Rectal smooth muscle tissue (tissue), 1 donor: ENCODE measurements at regions not wholly inside any gene's neighbourhood (a gene's known extent, or its start where the extent isn't known, plus 50 kb on each side); places are given as distances from the start of the nearest gene placed in this dataset.
"Not testable (repeated sequence)": the region's sequence is repeated elsewhere in the genome, so short reads cannot be mapped to it uniquely, and the experiment has no call there.

ENCODE experiments used
- H3K27ac ChIP-seq: one replicate; pipeline ENCODE4 v1.7.0; 2013; ENCODE audit warnings: low read depth, low read length, inconsistent platforms
- H3K27me3 ChIP-seq: one replicate; pipeline ENCODE4 v1.7.0; 2013; ENCODE audit warnings: low read length; ENCODE audit not compliant: control insufficient read depth, insufficient read depth
- H3K36me3 ChIP-seq: one replicate; pipeline ENCODE4 v1.7.0; 2013; ENCODE audit warnings: low read length; ENCODE audit not compliant: control insufficient read depth, insufficient read depth
- H3K4me1 ChIP-seq: one replicate; pipeline ENCODE4 v1.7.0; 2013; ENCODE audit warnings: low read length; ENCODE audit not compliant: control insufficient read depth, insufficient read depth
- H3K4me3 ChIP-seq: one replicate; pipeline ENCODE4 v1.7.0; 2013; ENCODE audit warnings: low read length
- H3K9ac ChIP-seq: one replicate; pipeline ENCODE4 v1.7.0; 2013; ENCODE audit warnings: low read length

DNA sequence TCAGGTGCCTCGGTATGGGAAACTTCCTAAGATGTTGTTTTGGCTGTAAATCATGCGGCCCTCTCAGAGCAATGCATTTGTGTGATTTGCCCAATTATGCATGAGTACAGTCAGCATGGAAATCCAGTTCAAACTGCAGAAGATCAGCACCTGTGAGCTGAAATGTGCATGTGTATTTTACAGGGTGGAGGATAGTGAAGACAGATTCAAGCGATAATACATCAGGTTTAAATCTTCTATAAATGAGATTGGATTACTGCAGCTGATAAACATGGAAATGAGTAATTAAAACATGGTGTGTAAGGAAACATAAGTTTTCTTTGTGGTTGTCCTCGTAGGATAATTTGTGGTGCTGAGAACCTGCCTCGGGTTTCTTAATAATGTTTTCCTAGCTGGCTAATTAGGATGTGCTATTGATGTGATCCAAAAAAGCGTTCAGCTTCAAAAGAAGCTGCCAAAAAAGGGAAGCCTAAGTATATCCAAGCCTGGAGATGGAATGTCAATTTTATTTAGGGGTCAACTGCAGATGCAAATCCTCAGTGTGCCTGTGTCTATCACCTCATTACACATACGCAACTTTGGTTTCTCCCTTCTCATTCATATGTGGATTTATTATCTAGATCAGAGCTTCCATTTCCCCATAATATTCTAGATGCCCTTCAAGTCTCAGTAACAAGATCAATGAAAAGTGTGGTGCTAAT is 117.1 kb upstream of the CCDC28A start:
- Histone ChIP-seq H3K9ac (no peak overlapping the region), H3K4me1 (no peaks in the 10 kb centered on the region), H3K36me3 (no peaks in the 10 kb centered on the region), H3K27me3 (no peaks in the 10 kb centered on the region), H3K27ac (no peak overlapping the region), H3K4me3 (no peak overlapping the region)

DNA sequence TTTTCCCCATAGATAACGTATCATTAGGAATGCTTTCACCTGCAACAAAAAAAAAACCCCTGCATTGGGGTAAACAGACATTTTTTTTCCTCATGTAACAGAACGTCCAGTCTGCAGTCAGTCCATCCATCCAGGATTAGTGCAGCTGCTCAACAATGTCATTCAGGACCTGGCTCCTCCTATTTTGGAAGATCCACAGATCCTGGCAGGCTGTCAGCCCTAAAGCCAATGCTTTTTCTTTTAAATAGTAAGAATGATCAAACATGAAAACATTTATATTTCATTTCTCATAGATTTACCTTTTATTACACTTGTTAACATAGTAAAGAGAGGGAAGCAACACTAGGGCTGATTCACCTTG is 116.5 kb upstream of the CCDC28A start:
- no peaks in the 10 kb centered on the region for H3K4me1 ChIP-seq
- no peaks in the 10 kb centered on the region for H3K27me3 ChIP-seq
- H3K27ac ChIP-seq: no peak overlapping the region
- H3K36me3 ChIP-seq: no peaks in the 10 kb centered on the region
- H3K9ac ChIP-seq: no peak overlapping the region
- no peak overlapping the region for H3K4me3 ChIP-seq

DNA sequence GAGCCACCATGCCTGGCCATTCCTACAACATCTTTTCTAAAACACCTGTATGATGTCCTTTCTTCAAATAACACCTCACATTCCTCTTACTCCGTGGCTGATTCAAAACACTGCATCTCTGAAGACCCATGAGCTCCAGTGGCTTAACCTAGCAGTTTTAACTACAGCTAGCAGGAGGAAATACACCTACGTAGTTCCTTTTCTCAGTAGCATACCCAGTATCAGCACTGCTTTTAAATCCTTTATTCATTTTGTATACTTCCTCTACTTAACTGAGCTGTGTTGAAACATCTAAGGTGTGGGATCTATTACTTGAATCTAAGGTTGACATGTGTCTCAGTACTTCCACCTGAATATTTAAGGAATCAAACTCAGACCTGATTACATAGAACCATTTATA is 113.6 kb upstream of the CCDC28A start:
- Histone ChIP-seq H3K27ac (no peak overlapping the region), H3K27me3 (no peaks in the 10 kb centered on the region), H3K9ac (no peak overlapping the region), H3K4me3 (no peak overlapping the region), H3K36me3 (no peaks in the 10 kb centered on the region), H3K4me1 (no peaks in the 10 kb centered on the region)

GRCh38 chr6:138662471-138662870 is 111.1 kb upstream of the CCDC28A start:
- Histone ChIP-seq H3K27me3 (no peaks in the 10 kb centered on the region), H3K4me3 (no peak overlapping the region), H3K27ac (no peak overlapping the region), H3K9ac (no peak overlapping the region), H3K4me1 (no peaks in the 10 kb centered on the region), H3K36me3 (no peaks in the 10 kb centered on the region)

DNA sequence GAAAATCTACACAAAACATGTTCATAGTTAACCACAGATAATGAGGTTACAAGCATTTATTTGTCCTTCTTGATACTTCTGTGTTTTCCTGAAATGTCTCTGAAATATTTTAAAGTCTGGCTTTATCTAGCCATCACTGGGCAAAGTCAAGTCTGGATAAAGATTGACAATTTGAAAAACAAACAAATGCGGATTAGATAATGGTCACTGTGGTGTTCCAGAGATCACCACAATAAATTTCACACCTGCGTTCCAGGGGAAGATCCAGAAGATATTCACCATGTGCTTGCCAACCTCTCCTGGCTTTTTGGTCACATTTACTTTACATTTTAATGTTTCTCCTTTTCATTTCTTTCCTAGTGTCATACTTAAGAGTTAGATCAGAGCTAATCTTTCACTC is 109.7 kb upstream of the CCDC28A start:
- Histone ChIP-seq H3K36me3 (no peaks in the 10 kb centered on the region), H3K9ac (no peak overlapping the region), H3K4me3 (no peak overlapping the region), H3K4me1 (no peaks in the 10 kb centered on the region), H3K27ac (no peak overlapping the region), H3K27me3 (no peaks in the 10 kb centered on the region)

GRCh38 chr6:138664745-138665144 is 108.8 kb upstream of the CCDC28A start:
- H3K36me3 ChIP-seq: no peaks in the 10 kb centered on the region
- H3K27me3 ChIP-seq: no peaks in the 10 kb centered on the region
- H3K27ac ChIP-seq: no peak overlapping the region
- H3K4me1 ChIP-seq: no peaks in the 10 kb centered on the region
- H3K4me3 ChIP-seq: no peak overlapping the region
- H3K9ac ChIP-seq: no peak overlapping the region

GRCh38 chr6:138666636-138667035 is 106.9 kb upstream of the CCDC28A start:
- Histone ChIP-seq H3K36me3 (no peaks in the 10 kb centered on the region), H3K9ac (no peak overlapping the region), H3K4me3 (no peak overlapping the region), H3K27ac (no peak overlapping the region), H3K4me1 (no peaks in the 10 kb centered on the region), H3K27me3 (no peaks in the 10 kb centered on the region)

DNA sequence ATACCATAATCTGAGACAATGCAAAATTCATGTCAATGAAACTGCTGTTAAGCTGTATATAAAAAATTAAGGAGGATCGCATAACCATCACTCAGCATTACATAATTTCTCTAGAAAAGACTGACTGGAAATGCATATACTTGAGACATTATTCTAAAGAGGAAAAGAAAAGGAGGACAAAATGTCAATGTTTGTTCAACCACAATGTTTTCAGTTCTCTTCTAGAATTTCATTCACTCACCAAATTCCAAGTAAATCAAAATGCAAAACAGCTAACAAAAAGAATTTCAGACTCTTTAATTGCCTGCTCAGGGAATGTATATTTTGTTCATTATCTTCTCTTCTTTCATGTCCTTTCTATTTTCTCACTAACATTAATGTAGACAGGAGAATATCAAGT is 106.2 kb upstream of the CCDC28A start:
- no peak overlapping the region for H3K9ac ChIP-seq
- H3K27me3 ChIP-seq: no peaks in the 10 kb centered on the region
- H3K4me3 ChIP-seq: no peak overlapping the region
- no peaks in the 10 kb centered on the region for H3K4me1 ChIP-seq
- H3K27ac ChIP-seq: no peak overlapping the region
- H3K36me3 ChIP-seq: no peaks in the 10 kb centered on the region

DNA sequence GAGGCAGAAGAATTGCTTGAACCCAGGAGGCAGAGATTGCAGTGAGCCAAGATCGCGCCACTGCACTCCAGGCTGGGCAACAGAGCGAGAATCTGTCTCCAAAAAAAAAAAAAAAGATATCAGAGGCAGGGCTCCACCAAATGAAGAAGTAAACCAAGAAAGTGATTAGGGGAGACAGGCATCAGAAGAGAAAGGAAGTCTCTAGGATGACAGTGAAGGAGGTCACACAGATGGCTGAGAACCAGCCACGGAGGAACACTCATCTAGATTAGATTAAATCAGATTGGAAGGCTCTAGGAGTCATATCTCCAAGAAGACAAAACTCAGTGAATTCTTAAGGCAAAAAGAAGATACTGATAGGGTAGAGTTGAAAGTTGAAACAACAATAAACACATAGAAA is 102.2 kb upstream of the CCDC28A start:
- Histone ChIP-seq H3K27ac (no peak overlapping the region), H3K4me1 (no peaks in the 10 kb centered on the region), H3K36me3 (no peaks in the 10 kb centered on the region), H3K27me3 (no peaks in the 10 kb centered on the region), H3K9ac (no peak overlapping the region), H3K4me3 (no peak overlapping the region)

GRCh38 chr6:138673346-138674014 is 100.1 kb upstream of the CCDC28A start:
- Histone ChIP-seq H3K9ac (no peak overlapping the region), H3K27me3 (no peaks in the 10 kb centered on the region), H3K4me3 (no peak overlapping the region), H3K27ac (no peak overlapping the region), H3K4me1 (no peaks in the 10 kb centered on the region), H3K36me3 (no peaks in the 10 kb centered on the region)

DNA sequence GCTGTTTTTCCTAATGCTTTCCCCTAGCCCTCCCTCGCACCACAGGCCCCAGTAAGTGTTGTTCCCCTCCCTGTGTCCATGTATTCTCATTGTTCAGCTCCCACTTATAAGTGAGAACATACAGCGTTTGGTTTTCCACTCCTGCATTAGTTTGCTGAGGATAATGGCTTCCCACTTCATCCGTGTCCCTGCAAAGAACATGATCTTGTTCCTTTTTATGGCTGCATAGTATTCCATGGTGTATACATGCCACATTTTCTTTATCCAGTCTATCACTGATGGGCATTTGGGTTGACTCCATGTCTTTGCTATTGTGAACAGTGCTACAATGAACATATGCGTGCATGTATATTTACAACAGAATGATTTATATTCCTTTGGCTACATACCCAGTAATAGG is 99.1 kb upstream of the CCDC28A start:
- H3K36me3 ChIP-seq, H3K4me3 ChIP-seq, H3K4me1 ChIP-seq, H3K27me3 ChIP-seq, H3K9ac ChIP-seq, H3K27ac ChIP-seq: not testable (repeated sequence)

DNA sequence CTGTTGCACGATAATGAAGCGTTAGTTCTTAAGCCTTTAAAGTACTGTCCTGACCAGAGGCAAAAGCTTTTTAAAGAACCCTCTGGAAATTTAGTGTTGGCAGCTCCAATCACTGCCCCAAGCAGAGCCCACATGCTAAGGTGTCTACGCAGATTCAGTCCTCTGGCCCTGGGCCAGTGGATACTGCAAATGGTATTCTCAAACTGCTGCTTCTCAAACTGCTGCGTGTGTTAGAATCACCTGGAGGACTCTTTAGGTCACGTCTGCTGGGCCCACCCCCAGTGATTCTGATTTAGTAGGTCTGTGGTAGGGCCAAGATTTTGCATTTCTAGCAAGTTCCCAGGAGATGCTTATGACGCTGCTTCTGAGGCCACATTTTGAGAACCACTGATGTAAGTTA is 96.0 kb upstream of the CCDC28A start:
- no peaks in the 10 kb centered on the region for H3K27me3 ChIP-seq
- no peak overlapping the region for H3K4me3 ChIP-seq
- H3K36me3 ChIP-seq: no peaks in the 10 kb centered on the region
- no peak overlapping the region for H3K27ac ChIP-seq
- H3K4me1 ChIP-seq: no peaks in the 10 kb centered on the region
- H3K9ac ChIP-seq: no peak overlapping the region

- no peaks in the 10 kb centered on the region for H3K36me3 ChIP-seq
- H3K27ac ChIP-seq: no peak overlapping the region
- H3K4me3 ChIP-seq: no peak overlapping the region
- H3K9ac ChIP-seq: no peak overlapping the region
- no peaks in the 10 kb centered on the region for H3K4me1 ChIP-seq
- no peaks in the 10 kb centered on the region for H3K27me3 ChIP-seq
Measured at GRCh38 chr6:138678168-138678567, 95.4 kb upstream of the CCDC28A start.
